PC-9 (cell line): ENCODE measurements at regions not wholly inside any gene's neighbourhood (a gene's known extent, or its start where the extent isn't known, plus 50 kb on each side); places are given as distances from the start of the nearest gene placed in this dataset.

Source experiments
- BruUV-seq: library from RNA; stranded (reverse); fragments of 400-500 nt; replicated peaks from 2 replicates; lab custom pipeline; 2021; lab: Mats Ljungman, UMichigan
- CTCF ChIA-PET: fragments of 300-600 bp; sonication (Branson Sonifier 250); formaldehyde crosslinking; loops from one replicate; lab custom pipeline; 2022; ENCODE audit warnings: antibody characterized with exemption; lab: Charles Lee
- POLR2A ChIA-PET: fragments of 300-600 bp; sonication (Branson Sonifier 250); formaldehyde crosslinking; loops from one replicate; lab custom pipeline; 2022; ENCODE audit warnings: antibody characterized with exemption; ENCODE audit not compliant: unreplicated experiment; lab: Charles Lee
- DNase-seq, 2 experiments: peaks; one replicate each; pipeline versions ENCODE4 v3.0.0 to v3.0.0-alpha.2; 2015 to 2022; ENCODE audit warnings: mixed read lengths in 1 of 2
- H2AFZ ChIP-seq: fragments of 200-600 bp; sonication (generic); 2 replicates; pipeline ENCODE4 v1.8.1; 2017; ENCODE audit warnings: antibody characterized with exemption
- H3F3A ChIP-seq: fragments of 200-600 bp; sonication (generic); 2 replicates; pipeline ENCODE4 v1.8.1; 2017; ENCODE audit warnings: antibody characterized with exemption, mild to moderate bottlenecking, low read depth; ENCODE audit not compliant: insufficient read depth
- H3K27ac ChIP-seq: fragments of 200-600 bp; sonication (generic); 2 replicates; pipeline ENCODE4 v1.6.1; 2016; ENCODE audit warnings: mixed run types
- H3K27me3 ChIP-seq: fragments of 200-600 bp; sonication (generic); 2 replicates; pipeline ENCODE4 v1.6.1; 2016; ENCODE audit warnings: low read depth, mixed run types; ENCODE audit not compliant: insufficient read depth
- H3K36me3 ChIP-seq: fragments of 200-600 bp; sonication (generic); 2 replicates; pipeline ENCODE4 v1.6.1; 2016; ENCODE audit warnings: low read depth, mixed run types
- H3K4me1 ChIP-seq: fragments of 200-600 bp; sonication (generic); replicated peaks from 2 replicates; pipeline ENCODE4 v1.6.1; 2016; ENCODE audit warnings: mixed run types; ENCODE audit not compliant: insufficient read depth
- H3K4me2 ChIP-seq: fragments of 200-600 bp; sonication (generic); 2 replicates; pipeline ENCODE4 v1.6.1; 2017; ENCODE audit warnings: mixed run types
- H3K4me3 ChIP-seq: fragments of 200-600 bp; sonication (generic); 2 replicates; pipeline ENCODE4 v1.6.1; 2016; ENCODE audit warnings: mixed run types
- H3K79me2 ChIP-seq: fragments of 200-600 bp; sonication (generic); 2 replicates; pipeline ENCODE4 v1.6.1; 2017; ENCODE audit warnings: low read depth, mixed run types
- H3K9me2 ChIP-seq: fragments of 200-600 bp; sonication (generic); 2 replicates; pipeline ENCODE4 v1.8.1; 2017; ENCODE audit warnings: mild to moderate bottlenecking; ENCODE audit not compliant: insufficient read depth
- H3K9me3 ChIP-seq: fragments of 200-600 bp; sonication (generic); 2 replicates; pipeline ENCODE4 v1.8.1; 2016; ENCODE audit warnings: low read depth; ENCODE audit not compliant: insufficient read depth
- H4K20me1 ChIP-seq: fragments of 200-600 bp; sonication (generic); 2 replicates; pipeline ENCODE4 v1.8.1; 2017; ENCODE audit not compliant: insufficient read depth
- EZH2 ChIP-seq: fragments of 200-600 bp; sonication (generic); IDR thresholded peaks from 2 replicates; pipeline ENCODE4 v1.8.0; 2017; ENCODE audit warnings: antibody characterized with exemption, low read depth
- intact Hi-C: fragments of 100-400 bp; cut with micrococcal nuclease; formaldehyde crosslinking; loops from one replicate; pipeline ENCODE4 v1.10.0; 2022; ENCODE audit not compliant: unreplicated experiment
- TF ChIP-seq, protein P1 (sequence below): fragments of 200-600 bp; sonication (generic); conservative IDR thresholded peaks from 2 replicates; pipeline ENCODE4 v1.6.1; 2017; ENCODE audit warnings: mixed run types, antibody characterized with exemption, mild to moderate bottlenecking, moderate library complexity

DNA sequence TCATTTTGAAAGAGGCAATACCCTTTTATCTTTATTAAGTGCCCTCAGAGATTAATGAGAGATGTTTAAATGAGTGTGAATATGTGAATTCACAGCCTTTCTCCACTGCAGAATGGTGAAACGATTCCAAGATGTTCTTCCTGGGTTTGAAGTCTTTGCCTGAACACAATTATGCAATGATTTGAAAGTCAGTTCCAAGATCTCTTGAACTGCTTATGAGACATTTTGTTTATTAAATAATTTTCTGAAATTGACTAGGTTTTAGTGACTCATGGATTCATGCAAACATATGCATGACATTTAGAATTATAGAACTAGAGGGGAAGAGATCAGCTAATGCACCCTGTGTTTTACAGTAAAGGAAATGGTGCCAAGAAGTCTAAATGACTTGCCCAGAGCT, 118.1 kb upstream of the SLC38A2 start:
- Histone ChIP-seq H3K9me3 (no peaks in the 10 kb centered on the region), H3F3A (peaks cover 30% of the 10 kb centered on the region), H4K20me1 (no peaks in the 10 kb centered on the region), H3K9me2 (no peaks in the 10 kb centered on the region), H3K27me3 (no peaks in the 10 kb centered on the region), H3K4me3 (no peak overlapping the region), H3K36me3 (no peaks in the 10 kb centered on the region), H3K4me1 (peaks cover 47% of the 10 kb centered on the region), H3K4me2 (no peak overlapping the region), H3K79me2 (no peaks in the 10 kb centered on the region), H3K27ac (no peak overlapping the region), H2AFZ (no peak overlapping the region)
- BruUV-seq: no TSS peak
- DNase-seq: no peak
- POLR2A ChIA-PET: no interaction called here
- intact Hi-C loops: no loop called here
- CTCF ChIA-PET: no interaction called here
- TF ChIP-seq, protein P1, sequence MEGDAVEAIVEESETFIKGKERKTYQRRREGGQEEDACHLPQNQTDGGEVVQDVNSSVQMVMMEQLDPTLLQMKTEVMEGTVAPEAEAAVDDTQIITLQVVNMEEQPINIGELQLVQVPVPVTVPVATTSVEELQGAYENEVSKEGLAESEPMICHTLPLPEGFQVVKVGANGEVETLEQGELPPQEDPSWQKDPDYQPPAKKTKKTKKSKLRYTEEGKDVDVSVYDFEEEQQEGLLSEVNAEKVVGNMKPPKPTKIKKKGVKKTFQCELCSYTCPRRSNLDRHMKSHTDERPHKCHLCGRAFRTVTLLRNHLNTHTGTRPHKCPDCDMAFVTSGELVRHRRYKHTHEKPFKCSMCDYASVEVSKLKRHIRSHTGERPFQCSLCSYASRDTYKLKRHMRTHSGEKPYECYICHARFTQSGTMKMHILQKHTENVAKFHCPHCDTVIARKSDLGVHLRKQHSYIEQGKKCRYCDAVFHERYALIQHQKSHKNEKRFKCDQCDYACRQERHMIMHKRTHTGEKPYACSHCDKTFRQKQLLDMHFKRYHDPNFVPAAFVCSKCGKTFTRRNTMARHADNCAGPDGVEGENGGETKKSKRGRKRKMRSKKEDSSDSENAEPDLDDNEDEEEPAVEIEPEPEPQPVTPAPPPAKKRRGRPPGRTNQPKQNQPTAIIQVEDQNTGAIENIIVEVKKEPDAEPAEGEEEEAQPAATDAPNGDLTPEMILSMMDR: no peak
- TF ChIP-seq EZH2: no peak

DNA sequence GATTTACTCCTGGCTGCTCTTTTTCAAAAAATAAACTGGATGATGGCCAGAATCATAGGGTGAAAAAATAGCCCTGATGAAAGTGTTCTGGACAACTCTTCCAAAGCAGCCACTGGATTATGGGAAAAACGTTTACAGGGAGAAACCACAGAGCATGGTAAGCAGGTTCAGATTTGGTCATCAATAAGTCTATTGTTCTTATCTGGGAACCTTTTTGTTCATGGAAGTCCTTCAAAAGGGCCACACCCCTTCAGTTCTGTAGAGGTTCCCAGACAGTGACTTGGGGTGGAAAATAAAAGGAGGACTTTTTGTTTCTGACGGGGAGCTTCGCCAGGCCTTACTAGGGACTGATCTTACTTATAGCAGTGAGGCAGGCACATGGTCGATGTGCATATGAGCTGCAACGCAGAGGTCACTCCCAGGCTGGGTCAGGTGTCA, 117.4 kb upstream of the SLC38A2 start:
- no peak for DNase-seq
- intact Hi-C loops: no loop called here
- Histone ChIP-seq H4K20me1 (no peaks in the 10 kb centered on the region), H2AFZ (no peak overlapping the region), H3K4me3 (no peak overlapping the region), H3K79me2 (no peaks in the 10 kb centered on the region), H3K27me3 (no peaks in the 10 kb centered on the region), H3K4me1 (peaks cover 41% of the 10 kb centered on the region), H3K36me3 (no peaks in the 10 kb centered on the region), H3K9me2 (no peaks in the 10 kb centered on the region), H3K27ac (no peak overlapping the region), H3F3A (peaks cover 30% of the 10 kb centered on the region), H3K4me2 (no peak overlapping the region), H3K9me3 (no peaks in the 10 kb centered on the region)
- ChIA-PET POLR2A (no interaction called here), CTCF (no interaction called here)
- no TSS peak for BruUV-seq
- no peak for TF ChIP-seq EZH2
- TF ChIP-seq, protein P1: no peak

DNA sequence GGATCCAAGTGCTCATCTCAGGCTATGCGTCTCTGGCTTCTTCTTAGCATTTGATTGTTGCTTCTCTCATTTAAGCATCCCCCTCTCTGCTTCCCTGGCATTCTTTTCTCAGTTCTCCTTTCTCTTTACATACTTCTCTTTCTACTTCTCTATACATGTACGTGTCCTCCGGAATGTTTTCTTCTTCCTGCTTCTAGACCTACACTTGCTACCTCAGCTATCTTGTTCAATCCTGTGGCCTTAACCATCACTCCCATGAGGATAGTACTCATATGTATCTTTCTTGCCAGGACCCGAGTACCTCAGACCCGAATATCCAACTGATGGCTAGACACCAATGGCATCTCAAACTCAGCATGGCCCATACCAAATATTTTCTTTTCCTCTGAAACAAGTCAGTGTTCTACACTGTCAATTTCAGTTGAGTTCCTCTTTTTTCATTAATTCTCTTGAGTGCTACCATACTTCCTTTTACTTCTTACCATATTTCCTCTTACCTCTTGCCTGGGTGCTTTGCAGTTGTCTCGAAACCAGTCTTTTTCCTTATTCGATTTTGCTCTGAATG, 115.1 kb upstream of the SLC38A2 start:
- Histone ChIP-seq H3K9me2 (no peaks in the 10 kb centered on the region), H3K4me2 (no peak overlapping the region), H3K27me3 (no peaks in the 10 kb centered on the region), H3K4me1 (peaks cover 33% of the 10 kb centered on the region), H3K79me2 (no peaks in the 10 kb centered on the region), H4K20me1 (no peaks in the 10 kb centered on the region), H2AFZ (no peak overlapping the region), H3K9me3 (no peaks in the 10 kb centered on the region), H3K4me3 (no peak overlapping the region), H3F3A (peaks cover 9% of the 10 kb centered on the region; the same call in 1 of the 2 replicates), H3K36me3 (no peaks in the 10 kb centered on the region), H3K27ac (no peak overlapping the region)
- TF ChIP-seq EZH2: no peak
- TF ChIP-seq, protein P1: no peak
- intact Hi-C loops: no loop called here
- POLR2A ChIA-PET: no interaction called here
- CTCF ChIA-PET: no interaction called here
- no peak for DNase-seq
- BruUV-seq: no TSS peak
